GM12801 (cell line): ENCODE measurements at regions not wholly inside any gene's neighbourhood (a gene's known extent, or its start where the extent isn't known, plus 50 kb on each side); places are given as distances from the start of the nearest gene placed in this dataset.

Experiments
- TF ChIP-seq, protein P1 (sequence below): IDR thresholded peaks from one replicate; pipeline ENCODE4 v1.5.1; 2011; ENCODE audit warnings: control low read depth; ENCODE audit not compliant: insufficient read length; ENCODE audit errors: extremely low read depth

DNA sequence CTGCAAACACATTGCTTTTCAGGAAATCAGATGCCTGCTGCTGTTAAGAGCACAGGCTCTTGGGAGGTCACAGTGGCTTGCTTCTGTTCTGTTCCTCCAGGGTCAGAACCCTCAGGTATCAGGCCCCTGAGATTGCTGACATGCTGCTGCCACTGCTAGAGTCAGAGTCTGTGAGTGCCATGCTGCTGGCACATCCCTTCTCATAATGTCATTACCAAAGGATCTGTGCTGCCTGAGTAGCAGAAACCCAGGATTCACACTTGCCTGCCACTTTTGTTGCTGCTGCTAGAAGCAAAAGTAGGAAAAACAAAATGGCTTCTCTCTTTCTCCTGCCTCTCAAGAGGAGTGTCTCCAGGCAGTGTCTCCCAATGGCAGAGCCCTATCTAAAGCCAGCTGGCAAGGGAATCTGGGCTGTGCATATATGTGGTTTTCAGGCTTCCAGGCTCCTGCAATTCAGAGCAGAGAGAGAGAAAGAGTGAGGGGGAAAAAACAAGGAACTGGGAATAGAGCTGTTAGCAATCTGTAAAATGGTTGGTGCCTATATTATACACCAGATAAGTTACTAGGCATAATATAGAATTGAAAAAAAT is 180.3 kb downstream of the MYCN start:
- TF ChIP-seq, protein P1, sequence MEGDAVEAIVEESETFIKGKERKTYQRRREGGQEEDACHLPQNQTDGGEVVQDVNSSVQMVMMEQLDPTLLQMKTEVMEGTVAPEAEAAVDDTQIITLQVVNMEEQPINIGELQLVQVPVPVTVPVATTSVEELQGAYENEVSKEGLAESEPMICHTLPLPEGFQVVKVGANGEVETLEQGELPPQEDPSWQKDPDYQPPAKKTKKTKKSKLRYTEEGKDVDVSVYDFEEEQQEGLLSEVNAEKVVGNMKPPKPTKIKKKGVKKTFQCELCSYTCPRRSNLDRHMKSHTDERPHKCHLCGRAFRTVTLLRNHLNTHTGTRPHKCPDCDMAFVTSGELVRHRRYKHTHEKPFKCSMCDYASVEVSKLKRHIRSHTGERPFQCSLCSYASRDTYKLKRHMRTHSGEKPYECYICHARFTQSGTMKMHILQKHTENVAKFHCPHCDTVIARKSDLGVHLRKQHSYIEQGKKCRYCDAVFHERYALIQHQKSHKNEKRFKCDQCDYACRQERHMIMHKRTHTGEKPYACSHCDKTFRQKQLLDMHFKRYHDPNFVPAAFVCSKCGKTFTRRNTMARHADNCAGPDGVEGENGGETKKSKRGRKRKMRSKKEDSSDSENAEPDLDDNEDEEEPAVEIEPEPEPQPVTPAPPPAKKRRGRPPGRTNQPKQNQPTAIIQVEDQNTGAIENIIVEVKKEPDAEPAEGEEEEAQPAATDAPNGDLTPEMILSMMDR, result no peak

DNA sequence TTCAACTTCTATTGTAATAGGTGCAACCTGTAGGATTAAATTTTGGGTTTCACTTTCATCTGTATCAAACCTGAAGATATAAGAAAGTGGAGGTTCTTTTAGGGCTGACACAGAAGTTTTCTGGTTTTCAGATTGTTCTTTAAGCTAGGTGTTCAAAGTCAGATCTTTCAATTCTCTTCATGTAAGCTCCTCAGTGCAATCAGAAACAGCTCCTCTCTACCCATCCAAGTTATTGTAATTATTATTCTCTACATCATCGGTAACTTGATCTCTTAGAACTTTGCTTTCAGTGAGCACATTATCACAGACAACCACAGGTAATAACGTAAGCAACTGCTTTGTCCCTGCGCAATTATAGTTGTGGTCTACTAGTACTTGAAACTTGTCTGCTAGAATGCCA is 179.4 kb downstream of the MYCN start:
- TF ChIP-seq, protein P1, result no peak

DNA sequence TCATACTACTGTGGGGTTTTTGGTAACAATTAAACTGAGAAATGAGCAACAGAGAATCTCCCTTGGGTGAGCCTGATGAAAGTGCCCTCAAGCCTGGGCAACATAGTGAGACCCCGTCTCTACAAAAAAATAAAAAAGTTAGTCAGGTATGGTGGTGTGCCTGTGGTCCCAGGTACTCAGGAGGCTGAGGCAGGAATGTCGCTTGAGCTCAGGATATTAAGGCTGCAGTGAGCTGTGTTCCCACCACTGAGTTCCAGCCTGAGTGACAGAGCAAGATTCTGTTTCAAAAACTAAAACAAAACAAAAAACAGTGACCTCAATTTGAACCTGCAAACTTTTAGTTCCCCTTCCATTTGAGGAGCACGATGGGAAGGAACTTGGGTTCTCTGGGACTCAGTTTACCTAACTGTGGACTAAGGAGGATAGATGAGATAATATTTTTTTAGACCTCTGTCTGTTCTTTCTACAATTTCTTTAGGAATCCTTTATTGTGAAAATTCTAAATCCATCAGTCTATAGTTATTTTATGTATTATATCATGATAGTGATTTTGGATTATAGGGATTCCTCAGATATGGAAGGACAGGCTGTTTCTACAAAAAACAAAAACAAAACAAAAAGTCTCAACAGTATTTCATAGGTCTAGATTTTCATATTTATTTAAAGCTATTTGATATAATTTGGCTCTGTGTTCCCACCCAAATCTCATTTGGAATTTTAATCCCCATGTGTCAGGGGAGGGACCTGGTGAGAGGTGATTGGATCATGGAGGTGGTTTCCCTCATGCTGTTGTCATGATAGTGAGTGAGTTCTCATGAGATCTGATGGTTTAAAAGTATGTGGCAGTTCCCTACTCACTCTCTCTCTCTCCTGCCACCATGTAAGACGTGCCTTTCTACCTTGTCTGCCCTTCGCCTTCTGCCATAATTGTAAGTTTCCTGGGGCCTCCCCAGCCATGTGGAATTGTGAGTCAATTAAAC is 178.6 kb downstream of the MYCN start:
- TF ChIP-seq, protein P1, result no peak

DNA sequence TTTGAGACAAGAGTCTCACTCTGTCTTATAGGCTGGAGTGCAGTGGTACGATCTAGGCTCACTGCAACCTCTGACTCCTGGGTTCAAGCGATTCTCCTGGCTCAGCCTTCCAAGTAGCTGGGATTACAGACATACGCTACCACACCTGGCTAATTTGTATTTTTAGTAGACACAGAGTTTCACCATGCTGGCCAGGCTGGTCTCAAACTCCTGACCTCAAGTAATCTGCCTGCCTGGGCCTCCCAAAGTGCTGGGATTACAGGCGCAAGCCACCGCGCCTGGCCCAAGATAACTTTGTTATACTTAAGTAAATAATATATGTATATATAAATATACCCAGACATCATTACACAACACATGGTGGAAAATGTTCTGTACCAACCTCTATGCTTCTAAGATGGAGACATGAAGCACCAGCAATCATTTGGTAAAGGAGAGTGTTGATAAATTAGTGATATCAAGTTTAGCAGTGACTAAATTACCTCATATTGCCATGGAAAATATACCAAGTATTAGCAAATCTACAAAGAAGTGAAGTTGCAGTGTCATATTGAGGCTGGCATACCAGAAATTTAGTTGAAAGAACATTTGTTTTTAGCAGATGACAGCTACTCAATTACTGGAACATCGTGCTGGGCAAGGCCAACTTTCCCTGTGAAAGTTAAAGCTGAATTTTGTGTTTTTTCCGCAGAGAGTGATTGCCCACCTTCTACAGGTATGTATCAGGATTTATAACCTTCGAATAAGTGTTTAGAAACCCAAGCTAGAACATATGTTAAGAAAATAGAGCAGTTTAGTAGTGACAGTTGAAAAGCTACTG is 177.7 kb downstream of the MYCN start:
- TF ChIP-seq, protein P1, result no peak

DNA sequence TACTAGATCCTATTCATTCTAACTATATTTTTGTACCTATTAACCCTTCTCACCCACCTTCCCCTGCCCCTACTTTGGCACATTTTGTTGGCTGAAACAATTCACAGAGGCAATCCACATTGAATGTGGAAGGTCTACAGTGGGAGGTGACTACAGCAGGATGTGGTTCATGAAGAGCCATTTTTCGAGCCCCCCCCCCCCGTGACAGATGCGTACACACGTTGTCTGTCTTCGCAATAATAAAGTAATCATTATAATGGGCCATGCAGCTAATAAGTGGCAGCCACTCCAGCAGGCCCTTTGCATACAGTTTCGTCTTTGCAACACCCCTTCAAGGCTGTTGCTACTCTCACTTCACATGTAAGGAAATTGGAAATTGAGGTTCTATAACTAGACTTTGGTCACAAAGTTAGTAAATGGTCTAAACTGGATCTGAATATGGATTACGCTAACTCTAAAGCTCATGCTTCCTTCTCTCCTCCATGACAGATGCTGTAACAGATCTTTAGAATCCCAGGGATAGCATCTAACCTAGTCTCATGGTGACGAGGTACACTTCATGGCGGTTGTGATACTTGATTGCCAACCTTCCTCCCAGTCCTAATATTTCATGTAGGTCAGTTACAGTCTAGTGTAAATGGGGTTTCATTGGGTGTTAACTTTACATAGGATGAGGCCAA is 176.8 kb downstream of the MYCN start:
- TF ChIP-seq, protein P1, result no peak

DNA sequence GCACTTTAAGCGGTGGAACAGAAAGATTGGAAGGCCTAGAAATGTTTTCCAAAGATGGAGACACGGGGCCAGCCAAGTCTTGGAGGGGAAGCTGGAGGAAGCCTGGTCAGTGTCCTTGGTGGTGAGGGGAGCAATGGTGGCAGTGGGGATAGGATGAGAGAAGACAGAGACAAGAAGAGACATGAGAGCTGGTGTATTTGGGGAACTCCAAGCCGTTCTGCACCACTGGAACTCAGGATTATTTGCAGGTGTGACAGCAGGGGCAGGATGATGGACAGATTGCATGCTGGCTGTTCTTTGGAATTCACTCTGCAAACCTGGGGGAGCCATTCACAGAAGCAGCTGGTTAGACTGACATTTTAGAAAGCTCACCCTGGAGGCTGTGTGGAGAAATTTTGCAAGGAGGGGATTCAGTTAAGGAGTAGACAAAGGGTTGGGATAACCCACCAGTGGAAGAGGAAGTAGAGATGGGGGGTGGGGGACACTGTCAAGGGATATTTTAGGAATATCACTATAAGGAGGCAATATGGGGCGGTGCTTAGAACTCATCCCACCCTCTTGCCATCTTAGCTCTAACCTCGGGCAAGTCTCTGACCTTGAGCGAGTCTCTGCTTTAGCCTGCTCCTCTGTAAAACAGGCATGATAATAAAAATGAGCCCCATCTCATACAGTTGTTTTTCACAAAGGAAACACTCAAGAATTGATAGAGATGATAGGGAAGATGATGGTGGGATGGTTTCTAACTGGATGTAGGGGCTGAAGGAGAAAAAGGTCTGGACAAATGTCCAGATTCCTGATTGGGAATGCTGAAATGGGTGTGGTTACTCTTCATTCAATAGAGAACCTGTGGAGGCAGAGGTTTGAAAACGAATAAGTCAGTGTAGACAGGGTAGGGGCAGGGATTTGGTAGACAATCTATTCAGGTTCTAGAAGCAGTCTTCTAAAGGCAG is 175.8 kb downstream of the MYCN start:
- TF ChIP-seq, protein P1, result no peak
